Naive B cell (primary cell): ENCODE measurements at regions not wholly inside any gene's neighbourhood (a gene's known extent, or its start where the extent isn't known, plus 50 kb on each side); places are given as distances from the start of the nearest gene placed in this dataset.

Experiments
- ATAC-seq, 2 donors: fragments of 150-1000 bp; cut with Tn5 transposase; 2 replicates each; pipeline ENCODE4 v1.10.0; 2021; ENCODE audit warnings: low read depth in 2 of 2, mild to moderate bottlenecking in 2 of 2, moderate library complexity in 2 of 2
- DNase-seq: peaks from one replicate; pipeline ENCODE4 v3.0.0; 2022
- H3K27ac Mint-ChIP-seq, 6 donors: one replicate each; pipeline ENCODE4 v1.8.0; 2020 to 2022; ENCODE audit warnings: mild to moderate bottlenecking in 6 of 6, mixed read lengths in 6 of 6, moderate library complexity in 5 of 6, inconsistent platforms in 2 of 6
- H3K27me3 Mint-ChIP-seq, 3 donors: one replicate each; pipeline ENCODE4 v1.8.0; 2021 to 2022; ENCODE audit warnings: mixed read lengths in 3 of 3, mild to moderate bottlenecking in 1 of 3
- H3K36me3 Mint-ChIP-seq, 2 donors: one replicate each; pipeline ENCODE4 v1.8.0; 2020 to 2022; ENCODE audit warnings: mixed read lengths in 2 of 2, inconsistent platforms in 1 of 2, mild to moderate bottlenecking in 1 of 2
- H3K4me1 Mint-ChIP-seq, 3 donors: one replicate each; pipeline ENCODE4 v1.8.0; 2020 to 2022; ENCODE audit warnings: mixed read lengths in 3 of 3, inconsistent platforms in 1 of 3, mild to moderate bottlenecking in 1 of 3, moderate library complexity in 1 of 3
- H3K4me3 Mint-ChIP-seq, 8 donors: one replicate each; pipeline ENCODE4 v1.8.0; 2020 to 2022; ENCODE audit warnings: mild to moderate bottlenecking in 8 of 8, mixed read lengths in 8 of 8, moderate library complexity in 8 of 8, inconsistent platforms in 2 of 8
- H3K9me3 Mint-ChIP-seq, 7 donors: one replicate each; pipeline ENCODE4 v1.8.0; 2020 to 2022; ENCODE audit warnings: mixed read lengths in 7 of 7, mild to moderate bottlenecking in 5 of 7, inconsistent platforms in 2 of 7, moderate library complexity in 1 of 7

DNA sequence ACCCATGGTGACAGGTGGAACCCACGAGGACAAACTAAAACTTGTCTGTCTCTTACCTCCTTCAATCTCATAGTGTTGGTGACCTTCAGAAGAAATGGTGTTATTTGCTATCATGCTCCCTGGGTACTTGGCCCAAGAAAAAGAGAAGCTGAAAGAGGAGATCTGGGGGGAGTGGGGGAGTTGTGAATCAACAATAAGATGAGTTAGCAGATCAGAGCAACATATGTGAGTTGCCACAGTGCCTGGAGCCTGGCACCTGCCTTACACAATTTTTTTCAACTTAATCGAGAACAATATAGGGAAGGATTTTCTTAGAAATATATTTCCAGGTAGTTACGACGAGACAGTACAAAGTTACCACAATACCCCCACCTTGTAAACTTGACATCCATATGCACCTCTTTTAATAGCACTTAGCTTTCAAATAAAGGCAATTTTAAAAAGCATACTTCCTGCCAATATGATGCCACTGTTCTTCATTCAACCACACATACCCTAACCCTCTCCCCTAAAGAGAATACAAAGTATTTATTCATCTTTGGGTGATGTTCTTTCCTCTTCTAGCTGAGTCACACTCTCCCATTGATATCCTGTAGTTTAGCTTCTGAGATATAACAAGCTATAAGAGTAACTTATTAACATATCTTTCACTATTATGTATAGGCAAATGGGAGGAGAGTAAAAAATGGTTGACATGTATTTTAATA, 424.1 kb upstream of the OR4E1 start:
- no peak overlapping the region for H3K4me3 Mint-ChIP-seq
- ATAC-seq (no peak), DNase-seq (no peak)
- H3K27ac Mint-ChIP-seq, result peak overlapping the region in 1 of 6 donors; percentile 4
- peaks cover 51 to 69% (median 62%) of the 10 kb centered on the region in 3 donors for H3K27me3 Mint-ChIP-seq
- H3K4me1 Mint-ChIP-seq, result peaks cover 0 to 5% (median 0%) of the 10 kb centered on the region in 3 donors
- no peaks in the 10 kb centered on the region for H3K9me3 Mint-ChIP-seq
- H3K36me3 Mint-ChIP-seq, result no peaks in the 10 kb centered on the region

DNA sequence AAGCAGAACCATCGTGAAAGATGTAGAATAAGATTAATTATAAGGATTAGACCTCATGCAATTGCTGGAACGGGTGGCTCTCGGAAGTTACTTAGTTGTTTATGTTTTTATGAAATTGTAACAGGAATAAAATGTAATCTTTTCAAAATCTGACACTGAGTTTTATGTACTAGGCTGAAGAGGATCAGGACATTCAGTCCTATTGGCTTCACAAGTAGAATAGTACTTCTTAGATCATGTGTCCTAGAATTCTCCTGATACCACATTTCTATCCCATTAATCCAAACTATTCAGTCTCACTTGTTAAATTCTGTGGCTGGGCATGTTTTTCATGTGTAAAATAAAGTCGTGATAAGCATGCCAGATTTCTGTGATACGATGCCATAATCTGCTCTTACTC, 423.5 kb upstream of the OR4E1 start:
- H3K27ac Mint-ChIP-seq, result no peak overlapping the region

DNA sequence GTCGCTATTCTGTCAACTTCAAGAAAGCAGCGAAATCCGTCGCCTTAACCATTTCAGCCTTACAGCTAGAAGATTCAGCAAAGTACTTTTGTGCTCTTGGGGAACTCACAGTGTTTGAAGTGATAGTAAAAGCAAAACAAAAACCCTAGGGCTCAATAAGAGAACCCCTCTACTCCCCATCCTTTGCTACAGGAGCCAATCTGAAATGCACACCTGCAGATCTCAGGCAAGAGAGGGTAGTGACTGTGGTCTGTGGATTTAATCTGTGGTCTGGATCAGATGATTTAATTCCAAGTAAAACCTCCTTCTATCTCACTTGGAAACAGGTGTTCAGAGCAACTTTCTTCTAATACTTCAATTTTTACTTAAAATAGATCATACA, 422.9 kb upstream of the OR4E1 start:
- H3K36me3 Mint-ChIP-seq, result no peaks in the 10 kb centered on the region
- H3K9me3 Mint-ChIP-seq, result no peaks in the 10 kb centered on the region
- H3K4me3 Mint-ChIP-seq, result no peak overlapping the region
- no peak for DNase-seq
- peaks cover 44 to 61% (median 51%) of the 10 kb centered on the region in 3 donors for H3K27me3 Mint-ChIP-seq
- H3K27ac Mint-ChIP-seq, result no peak overlapping the region
- ATAC-seq, result no peak
- peaks cover 0 to 5% (median 0%) of the 10 kb centered on the region in 3 donors for H3K4me1 Mint-ChIP-seq

More for the DNA sequence above, 423.5 kb upstream of the OR4E1 start:
- H3K27me3 Mint-ChIP-seq, result peaks cover 46 to 65% (median 56%) of the 10 kb centered on the region in 3 donors
- H3K4me1 Mint-ChIP-seq, result peaks cover 0 to 5% (median 0%) of the 10 kb centered on the region in 3 donors
- no peak overlapping the region for H3K4me3 Mint-ChIP-seq
- H3K36me3 Mint-ChIP-seq, result no peaks in the 10 kb centered on the region
- DNase-seq (no peak), ATAC-seq (no peak)
- no peaks in the 10 kb centered on the region for H3K9me3 Mint-ChIP-seq

DNA sequence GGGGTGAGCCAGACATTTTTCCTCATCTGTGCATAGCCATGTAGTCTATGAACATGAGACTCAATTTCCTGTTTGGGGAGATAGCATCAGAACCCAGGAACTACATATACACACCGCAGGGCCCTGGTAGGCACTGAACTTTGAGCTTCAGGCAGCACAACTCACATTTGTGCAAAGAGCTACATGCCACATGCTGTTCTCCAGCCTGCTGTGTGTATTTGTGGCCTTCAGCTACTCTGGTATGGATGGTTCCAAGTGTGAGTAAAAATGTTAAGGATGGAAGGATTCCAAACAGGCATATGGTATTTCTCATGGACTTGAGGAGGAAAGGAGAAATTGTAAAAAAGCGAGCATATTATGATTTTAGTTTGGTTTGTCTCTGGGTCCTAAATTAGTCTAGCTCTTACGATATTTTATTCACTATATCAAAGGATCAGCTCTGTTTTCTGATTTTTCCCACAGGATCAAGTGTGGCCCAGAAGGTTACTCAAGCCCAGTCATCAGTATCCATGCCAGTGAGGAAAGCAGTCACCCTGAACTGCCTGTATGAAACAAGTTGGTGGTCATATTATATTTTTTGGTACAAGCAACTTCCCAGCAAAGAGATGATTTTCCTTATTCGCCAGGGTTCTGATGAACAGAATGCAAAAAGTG, 422.4 kb upstream of the OR4E1 start:
- H3K36me3 Mint-ChIP-seq, result no peaks in the 10 kb centered on the region
- H3K4me3 Mint-ChIP-seq, result no peak overlapping the region
- H3K27ac Mint-ChIP-seq, result no peak overlapping the region
- ATAC-seq, result no peak
- no peak for DNase-seq
- H3K4me1 Mint-ChIP-seq, result peaks cover 0 to 5% (median 0%) of the 10 kb centered on the region in 3 donors
- H3K9me3 Mint-ChIP-seq, result no peaks in the 10 kb centered on the region
- peaks cover 39 to 56% (median 46%) of the 10 kb centered on the region in 3 donors for H3K27me3 Mint-ChIP-seq

DNA sequence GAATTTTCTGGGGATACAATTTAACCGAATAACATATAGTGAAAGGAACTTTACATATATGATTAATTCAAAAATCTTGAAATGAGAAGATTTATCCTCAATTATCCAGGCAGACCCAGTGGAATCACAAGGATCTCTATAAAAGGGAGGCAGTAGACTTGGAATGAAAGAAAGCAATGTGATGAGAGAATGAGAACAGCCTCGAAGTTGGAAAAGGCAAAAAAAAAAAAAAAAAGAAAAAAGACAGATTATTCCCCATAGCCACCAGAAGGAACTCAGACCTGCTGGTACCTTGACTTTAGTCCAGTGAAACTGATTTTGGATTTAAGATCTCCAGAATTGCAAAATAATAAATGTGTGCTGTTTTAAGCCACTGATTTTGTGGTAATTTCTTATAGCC, 416.3 kb upstream of the OR4E1 start:
- no peak for ATAC-seq

DNA sequence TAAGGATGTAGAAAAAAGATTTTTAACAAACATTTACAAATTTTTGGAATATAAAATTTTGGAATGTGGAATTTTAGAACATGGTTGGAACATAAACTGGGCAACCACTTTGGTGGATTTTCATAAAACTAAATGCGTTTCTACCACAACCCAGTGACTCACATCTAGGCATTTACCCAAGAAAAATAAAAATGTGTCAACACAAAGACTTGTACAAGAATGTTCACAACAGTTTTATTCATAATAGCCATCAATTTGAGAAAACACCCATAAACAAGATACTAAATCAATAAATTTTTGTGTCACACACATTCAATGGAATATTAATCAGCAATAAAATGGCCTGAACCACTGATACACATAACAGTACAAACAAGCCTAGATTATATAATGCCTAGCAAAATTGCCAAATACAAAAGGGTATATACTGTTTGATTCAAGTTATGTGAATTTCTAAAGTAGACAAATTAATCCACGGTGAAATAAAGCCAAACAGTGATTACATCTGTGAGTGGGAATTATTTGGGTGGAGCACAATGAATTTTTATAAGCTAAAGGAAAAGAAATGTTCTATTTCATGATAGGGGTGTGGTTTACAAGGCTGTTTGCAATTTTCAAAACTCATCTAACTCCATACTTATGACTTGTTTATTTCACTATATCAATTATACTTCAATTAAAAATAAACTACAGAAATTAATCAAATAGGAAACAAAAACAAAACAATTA, 415.2 kb upstream of the OR4E1 start:
- Mint-ChIP-seq H3K27me3 (peaks cover 36 to 50% (median 40%) of the 10 kb centered on the region in 3 donors), H3K4me3 (no peak overlapping the region), H3K9me3 (peaks cover 0 to 6% (median 3%) of the 10 kb centered on the region in 7 donors), H3K27ac (no peak overlapping the region), H3K4me1 (peaks cover 0 to 3% (median 0%) of the 10 kb centered on the region in 3 donors), H3K36me3 (no peaks in the 10 kb centered on the region)
- DNase-seq (no peak), ATAC-seq (no peak)

More for the DNA sequence above, 416.3 kb upstream of the OR4E1 start:
- H3K9me3 Mint-ChIP-seq, result peaks cover 0 to 6% (median 3%) of the 10 kb centered on the region in 7 donors
- H3K27ac Mint-ChIP-seq, result no peak overlapping the region
- no peak for DNase-seq
- H3K4me1 Mint-ChIP-seq, result no peaks in the 10 kb centered on the region
- H3K36me3 Mint-ChIP-seq, result no peaks in the 10 kb centered on the region
- peaks cover 32 to 42% (median 40%) of the 10 kb centered on the region in 3 donors for H3K27me3 Mint-ChIP-seq
- H3K4me3 Mint-ChIP-seq, result no peak overlapping the region

DNA sequence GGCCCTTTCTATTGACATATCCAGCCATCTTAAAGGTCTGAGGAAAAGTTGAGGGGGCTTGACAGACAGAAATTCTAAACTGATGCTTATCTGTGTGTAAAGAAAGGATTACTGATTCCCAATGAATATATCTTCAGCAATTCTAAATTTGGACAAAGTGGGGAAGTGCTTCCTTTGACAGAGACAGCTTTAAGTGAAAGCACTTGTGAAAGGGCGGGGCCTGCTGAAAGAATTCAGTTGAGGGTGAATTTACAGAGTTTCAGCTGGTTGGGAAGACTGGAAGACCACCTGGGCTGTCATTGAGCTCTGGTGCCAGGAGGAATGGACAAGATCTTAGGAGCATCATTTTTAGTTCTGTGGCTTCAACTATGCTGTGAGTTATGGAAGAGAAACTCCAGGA, 412.5 kb upstream of the OR4E1 start:
- Mint-ChIP-seq H3K36me3 (no peaks in the 10 kb centered on the region), H3K4me1 (peaks cover 0 to 3% (median 0%) of the 10 kb centered on the region in 3 donors), H3K4me3 (no peak overlapping the region), H3K27ac (peak overlapping the region in 1 of 6 donors; percentile 30), H3K27me3 (peaks cover 41 to 47% (median 41%) of the 10 kb centered on the region in 3 donors), H3K9me3 (peaks cover 0 to 6% (median 3%) of the 10 kb centered on the region in 7 donors)
- DNase-seq (no peak), ATAC-seq (no peak)

DNA sequence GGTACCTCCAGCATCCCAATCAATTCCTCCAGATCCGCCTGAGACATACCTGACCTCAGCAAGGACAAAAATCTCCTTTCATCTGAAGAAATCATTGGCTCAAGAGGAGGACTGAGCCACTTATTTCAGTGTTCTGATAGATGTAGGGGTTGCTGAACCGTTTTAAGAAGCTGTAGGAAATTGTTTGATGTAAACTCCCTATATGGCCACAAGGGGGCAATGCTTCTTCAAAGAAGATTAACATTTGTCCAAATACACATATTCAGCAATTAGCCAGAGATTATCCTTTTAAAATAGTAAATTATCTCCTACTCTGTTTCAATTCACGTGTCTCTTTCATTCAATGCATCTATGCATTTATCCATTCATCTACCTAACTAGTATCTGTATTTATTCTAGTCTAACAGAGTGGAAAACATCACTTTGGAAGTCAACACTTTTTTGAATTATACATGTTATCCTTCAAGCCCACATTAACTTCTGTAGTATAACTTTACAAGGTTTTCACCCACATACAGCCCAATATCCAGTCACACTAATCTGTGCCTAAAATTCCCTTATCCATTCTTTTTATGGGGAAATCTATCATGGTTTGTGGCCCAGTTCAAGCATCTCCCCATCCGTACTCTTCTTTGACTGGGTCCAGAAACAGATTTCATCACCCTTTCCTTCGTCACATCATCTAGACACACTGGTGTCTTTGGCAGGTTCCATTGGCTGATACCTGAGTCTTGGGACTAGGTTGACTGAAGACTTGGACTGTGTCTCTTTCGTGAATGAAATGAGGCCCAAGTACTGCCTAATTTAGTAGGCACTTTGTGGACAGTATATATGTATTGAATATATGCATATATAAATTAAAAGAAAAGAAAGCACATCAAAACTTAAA, 411.0 kb upstream of the OR4E1 start:
- Mint-ChIP-seq H3K27ac (no peak overlapping the region), H3K9me3 (peaks cover 0 to 6% (median 3%) of the 10 kb centered on the region in 7 donors), H3K27me3 (peaks cover 38 to 46% (median 43%) of the 10 kb centered on the region in 3 donors), H3K4me3 (peak overlapping the region in 1 of 8 donors; percentile 17), H3K36me3 (no peaks in the 10 kb centered on the region), H3K4me1 (peaks cover 0 to 3% (median 0%) of the 10 kb centered on the region in 3 donors)
- ATAC-seq, result peak; percentile 25 to 30
- DNase-seq, result peak; percentile 47

DNA sequence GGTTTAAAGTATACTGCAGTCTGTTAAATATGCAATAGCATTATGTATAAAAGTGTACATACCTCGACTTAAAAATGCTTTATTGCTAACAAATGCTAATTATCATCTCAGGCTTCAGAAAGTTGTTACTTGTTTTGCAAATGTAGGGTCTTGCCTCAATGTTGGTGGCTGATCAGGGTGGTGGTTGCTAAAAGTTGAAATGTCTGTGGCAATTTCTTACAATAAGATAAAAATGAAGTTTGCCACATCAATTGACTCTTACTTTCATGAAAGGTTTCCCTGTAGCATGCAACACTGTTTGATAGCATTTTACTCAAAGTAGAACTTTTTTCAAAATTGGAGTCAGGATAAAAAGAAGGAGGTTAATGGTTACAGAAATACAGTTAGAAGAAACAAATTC, 407.7 kb upstream of the OR4E1 start:
- H3K4me3 Mint-ChIP-seq, result no peak overlapping the region
- peaks cover 0 to 3% (median 0%) of the 10 kb centered on the region in 3 donors for H3K4me1 Mint-ChIP-seq
- H3K9me3 Mint-ChIP-seq, result no peaks in the 10 kb centered on the region
- ATAC-seq (no peak), DNase-seq (no peak)
- H3K27me3 Mint-ChIP-seq, result peaks cover 44 to 55% (median 49%) of the 10 kb centered on the region in 3 donors
- H3K36me3 Mint-ChIP-seq, result no peaks in the 10 kb centered on the region
- no peak overlapping the region for H3K27ac Mint-ChIP-seq

DNA sequence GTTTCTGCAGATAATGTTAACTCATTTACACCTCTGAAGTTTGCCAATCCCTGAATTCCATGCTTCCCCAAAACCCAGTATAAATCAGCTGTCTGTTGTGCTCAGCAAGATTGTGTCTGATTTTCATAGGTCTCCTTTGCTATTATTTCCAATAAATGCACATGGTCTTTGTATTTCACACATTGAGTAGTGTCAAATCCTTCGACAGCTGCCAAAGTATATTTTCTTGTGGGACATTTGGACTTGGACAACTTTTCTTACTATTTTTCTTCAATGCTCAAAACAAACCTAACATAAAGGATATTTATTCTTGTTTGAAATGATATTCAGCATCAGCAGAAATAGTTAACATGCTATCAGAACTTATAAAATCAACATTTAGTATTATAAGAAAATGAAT, 406.1 kb upstream of the OR4E1 start:
- peaks cover 0 to 3% (median 0%) of the 10 kb centered on the region in 3 donors for H3K4me1 Mint-ChIP-seq
- H3K27ac Mint-ChIP-seq, result no peak overlapping the region
- peaks cover 47 to 60% (median 59%) of the 10 kb centered on the region in 3 donors for H3K27me3 Mint-ChIP-seq
- ATAC-seq, result no peak
- no peak overlapping the region for H3K4me3 Mint-ChIP-seq
- no peaks in the 10 kb centered on the region for H3K36me3 Mint-ChIP-seq
- no peaks in the 10 kb centered on the region for H3K9me3 Mint-ChIP-seq
- DNase-seq, result no peak

DNA sequence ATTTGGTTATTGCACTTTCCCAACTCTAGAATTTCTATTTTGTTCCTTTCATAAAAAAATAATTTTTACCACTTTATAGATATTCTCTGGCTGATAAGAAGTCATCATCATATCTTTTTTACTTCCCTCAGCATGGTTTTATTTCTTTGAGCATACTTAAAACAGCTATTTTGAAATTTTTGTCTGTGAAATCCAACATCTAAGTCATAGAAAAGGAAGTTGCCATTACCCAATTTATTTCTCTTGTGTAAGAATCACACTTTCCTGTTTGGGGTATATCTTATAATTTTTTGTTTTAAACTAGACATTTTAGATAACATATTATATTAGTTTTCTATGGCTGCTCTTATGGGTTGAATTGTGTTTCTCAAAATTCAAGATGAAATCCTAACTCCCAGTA, 400.2 kb upstream of the OR4E1 start:
- H3K4me3 Mint-ChIP-seq, result no peak overlapping the region
- H3K27me3 Mint-ChIP-seq, result peaks cover 42 to 63% (median 48%) of the 10 kb centered on the region in 3 donors
- no peaks in the 10 kb centered on the region for H3K36me3 Mint-ChIP-seq
- no peak overlapping the region for H3K27ac Mint-ChIP-seq
- H3K9me3 Mint-ChIP-seq, result peaks cover 0 to 5% (median 0%) of the 10 kb centered on the region in 7 donors
- peaks cover 21% of the 10 kb centered on the region in 3 donors for H3K4me1 Mint-ChIP-seq
- DNase-seq (no peak), ATAC-seq (no peak)

DNA sequence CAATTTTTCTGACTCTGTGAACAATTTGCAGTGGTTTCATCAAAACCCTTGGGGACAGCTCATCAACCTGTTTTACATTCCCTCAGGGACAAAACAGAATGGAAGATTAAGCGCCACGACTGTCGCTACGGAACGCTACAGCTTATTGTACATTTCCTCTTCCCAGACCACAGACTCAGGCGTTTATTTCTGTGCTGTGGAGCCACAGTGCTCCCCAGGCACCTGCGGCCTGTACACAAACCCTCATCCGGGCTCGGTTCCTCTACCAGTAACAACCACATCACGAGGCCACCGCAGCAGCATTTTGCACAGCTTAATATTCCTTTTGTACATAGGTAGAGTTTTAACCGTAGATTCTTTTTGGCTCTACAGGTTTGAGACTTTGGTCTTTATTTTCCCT, 397.4 kb upstream of the OR4E1 start:
- H3K27ac Mint-ChIP-seq, result peak overlapping the region in 4 of 6 donors; percentile 8 to 86 (median 84)
- peak overlapping the region; percentile 71 to 93 (median 87) for H3K4me3 Mint-ChIP-seq
- DNase-seq, result peak; percentile 70
- H3K36me3 Mint-ChIP-seq, result no peaks in the 10 kb centered on the region
- H3K9me3 Mint-ChIP-seq, result peaks cover 0 to 5% (median 0%) of the 10 kb centered on the region in 7 donors
- H3K27me3 Mint-ChIP-seq, result peaks cover 40 to 56% (median 45%) of the 10 kb centered on the region in 3 donors
- H3K4me1 Mint-ChIP-seq, result peaks cover 21 to 31% (median 25%) of the 10 kb centered on the region in 3 donors
- ATAC-seq, result peak; percentile 97 to 98
